BLaER1 (cell line): ENCODE measurements at regions not wholly inside any gene's neighbourhood (a gene's known extent, or its start where the extent isn't known, plus 50 kb on each side); places are given as distances from the start of the nearest gene placed in this dataset.

Source experiments
- H3K27ac ChIP-seq: shearing (Covaris generic); formaldehyde crosslinking; 2 replicates; pipeline ENCODE4 v1.8.1; 2022
- H3K27me3 ChIP-seq: shearing (Covaris generic); formaldehyde crosslinking; 2 replicates; pipeline ENCODE4 v1.8.1; 2022
- H3K36me3 ChIP-seq: shearing (Covaris generic); formaldehyde crosslinking; 2 replicates; pipeline ENCODE4 v1.8.1; 2022
- H3K4me1 ChIP-seq: shearing (Covaris generic); formaldehyde crosslinking; 2 replicates; pipeline ENCODE4 v1.8.1; 2022
- H3K4me2 ChIP-seq: shearing (Covaris generic); formaldehyde crosslinking; 2 replicates; pipeline ENCODE4 v1.8.1; 2022
- H3K4me3 ChIP-seq: shearing (Covaris generic); formaldehyde crosslinking; 2 replicates; pipeline ENCODE4 v1.8.1; 2022
- H3K9ac ChIP-seq: shearing (Covaris generic); formaldehyde crosslinking; 2 replicates; pipeline ENCODE4 v1.8.1; 2022
- H3K9me3 ChIP-seq: shearing (Covaris generic); formaldehyde crosslinking; 2 replicates; pipeline ENCODE4 v1.8.1; 2022
- H4K20me1 ChIP-seq: shearing (Covaris generic); formaldehyde crosslinking; 2 replicates; pipeline ENCODE4 v1.8.1; 2022
- Cebpa-rat ChIP-seq: shearing (Covaris generic); IDR thresholded peaks from 2 replicates; pipeline ENCODE4 v1.8.1; 2022

GRCh38 chr1:194968916-194969315 lies 1639.3 kb downstream of the KCNT2 start:
- Histone ChIP-seq H3K4me3 (no peak overlapping the region), H3K9me3 (no peaks in the 10 kb centered on the region), H3K4me1 (no peaks in the 10 kb centered on the region), H3K9ac (no peak overlapping the region), H3K27ac (no peak overlapping the region), H3K36me3 (no peaks in the 10 kb centered on the region), H4K20me1 (no peaks in the 10 kb centered on the region), H3K27me3 (no peaks in the 10 kb centered on the region), H3K4me2 (no peak overlapping the region)
- no peak for TF ChIP-seq Cebpa-rat

GRCh38 chr1:194959795-194960194 lies 1648.4 kb downstream of the KCNT2 start:
- no peak for TF ChIP-seq Cebpa-rat
- H3K9me3 ChIP-seq: no peaks in the 10 kb centered on the region
- no peak overlapping the region for H3K4me2 ChIP-seq

GRCh38 chr1:194952171-194952570 lies 1656.1 kb downstream of the KCNT2 start:
- Histone ChIP-seq H3K27ac (no peak overlapping the region), H4K20me1 (no peaks in the 10 kb centered on the region), H3K4me1 (no peaks in the 10 kb centered on the region), H3K27me3 (no peaks in the 10 kb centered on the region), H3K4me2 (no peak overlapping the region), H3K4me3 (no peak overlapping the region), H3K36me3 (no peaks in the 10 kb centered on the region), H3K9ac (no peak overlapping the region), H3K9me3 (no peaks in the 10 kb centered on the region)
- TF ChIP-seq Cebpa-rat: no peak

More at GRCh38 chr1:194959795-194960194, 1648.4 kb downstream of the KCNT2 start:
- Histone ChIP-seq H4K20me1 (no peaks in the 10 kb centered on the region), H3K27me3 (no peaks in the 10 kb centered on the region), H3K36me3 (no peaks in the 10 kb centered on the region), H3K4me1 (no peaks in the 10 kb centered on the region), H3K27ac (no peak overlapping the region), H3K4me3 (no peak overlapping the region), H3K9ac (no peak overlapping the region)

- no peaks in the 10 kb centered on the region for H3K36me3 ChIP-seq
- H4K20me1 ChIP-seq: no peaks in the 10 kb centered on the region
Measured at GRCh38 chr1:194950584-194950983, 1657.7 kb downstream of the KCNT2 start.

GRCh38 chr1:194940336-194941030 lies 1667.8 kb downstream of the KCNT2 start:
- Histone ChIP-seq H3K27ac (no peak overlapping the region), H3K4me2 (no peak overlapping the region), H3K9ac (no peak overlapping the region), H3K36me3 (no peaks in the 10 kb centered on the region), H3K27me3 (no peaks in the 10 kb centered on the region), H3K4me3 (no peak overlapping the region), H3K9me3 (no peaks in the 10 kb centered on the region), H3K4me1 (no peaks in the 10 kb centered on the region), H4K20me1 (no peaks in the 10 kb centered on the region)
- TF ChIP-seq Cebpa-rat: no peak

More at GRCh38 chr1:194950584-194950983, 1657.7 kb downstream of the KCNT2 start:
- Histone ChIP-seq H3K9me3 (no peaks in the 10 kb centered on the region), H3K27me3 (no peaks in the 10 kb centered on the region), H3K4me3 (no peak overlapping the region), H3K9ac (no peak overlapping the region), H3K4me1 (no peaks in the 10 kb centered on the region), H3K4me2 (no peak overlapping the region), H3K27ac (no peak overlapping the region)
- no peak for TF ChIP-seq Cebpa-rat

- TF ChIP-seq Cebpa-rat: no peak
- H3K36me3 ChIP-seq: no peaks in the 10 kb centered on the region
Measured at GRCh38 chr1:194935864-194936263, 1672.4 kb downstream of the KCNT2 start.

GRCh38 chr1:194931166-194931565 lies 1677.1 kb downstream of the KCNT2 start:
- no peak for TF ChIP-seq Cebpa-rat
- Histone ChIP-seq H3K36me3 (no peaks in the 10 kb centered on the region), H3K4me2 (no peak overlapping the region), H3K27ac (no peak overlapping the region), H3K4me3 (no peak overlapping the region), H4K20me1 (no peaks in the 10 kb centered on the region), H3K4me1 (no peaks in the 10 kb centered on the region), H3K9me3 (no peaks in the 10 kb centered on the region), H3K27me3 (no peaks in the 10 kb centered on the region), H3K9ac (no peak overlapping the region)

More at GRCh38 chr1:194935864-194936263, 1672.4 kb downstream of the KCNT2 start:
- H3K4me1 ChIP-seq: no peaks in the 10 kb centered on the region
- no peaks in the 10 kb centered on the region for H3K27me3 ChIP-seq
- H3K9ac ChIP-seq: no peak overlapping the region
- no peaks in the 10 kb centered on the region for H4K20me1 ChIP-seq
- H3K27ac ChIP-seq: no peak overlapping the region
- no peak overlapping the region for H3K4me3 ChIP-seq
- H3K4me2 ChIP-seq: no peak overlapping the region
- H3K9me3 ChIP-seq: no peaks in the 10 kb centered on the region

- H3K4me2 ChIP-seq: no peak overlapping the region
- no peaks in the 10 kb centered on the region for H4K20me1 ChIP-seq
- no peaks in the 10 kb centered on the region for H3K9me3 ChIP-seq
- no peak for TF ChIP-seq Cebpa-rat
- no peaks in the 10 kb centered on the region for H3K36me3 ChIP-seq
- H3K4me3 ChIP-seq: no peak overlapping the region
- H3K9ac ChIP-seq: no peak overlapping the region
- no peak overlapping the region for H3K27ac ChIP-seq
- H3K27me3 ChIP-seq: no peaks in the 10 kb centered on the region
- H3K4me1 ChIP-seq: no peaks in the 10 kb centered on the region
Measured at GRCh38 chr1:194930132-194930531, 1678.1 kb downstream of the KCNT2 start.

GRCh38 chr1:194929357-194929756 lies 1678.9 kb downstream of the KCNT2 start:
- Histone ChIP-seq H3K9me3 (no peaks in the 10 kb centered on the region), H3K4me2 (no peak overlapping the region), H3K4me1 (no peaks in the 10 kb centered on the region), H3K4me3 (no peak overlapping the region), H3K27ac (no peak overlapping the region), H3K27me3 (no peaks in the 10 kb centered on the region), H3K36me3 (no peaks in the 10 kb centered on the region), H4K20me1 (no peaks in the 10 kb centered on the region), H3K9ac (no peak overlapping the region)
- no peak for TF ChIP-seq Cebpa-rat

- H3K9ac ChIP-seq: no peak overlapping the region
- no peaks in the 10 kb centered on the region for H4K20me1 ChIP-seq
- H3K4me3 ChIP-seq: no peak overlapping the region
- H3K27ac ChIP-seq: no peak overlapping the region
- H3K4me2 ChIP-seq: no peak overlapping the region
- no peak for TF ChIP-seq Cebpa-rat
- H3K27me3 ChIP-seq: no peaks in the 10 kb centered on the region
- H3K9me3 ChIP-seq: no peaks in the 10 kb centered on the region
- no peaks in the 10 kb centered on the region for H3K4me1 ChIP-seq
- no peaks in the 10 kb centered on the region for H3K36me3 ChIP-seq
Measured at GRCh38 chr1:194919146-194919545, 1689.1 kb downstream of the KCNT2 start.

GRCh38 chr1:194917769-194918168 lies 1690.5 kb downstream of the KCNT2 start:
- no peak for TF ChIP-seq Cebpa-rat
- no peaks in the 10 kb centered on the region for H3K9me3 ChIP-seq
- H3K27ac ChIP-seq: no peak overlapping the region
- no peaks in the 10 kb centered on the region for H4K20me1 ChIP-seq
- no peaks in the 10 kb centered on the region for H3K27me3 ChIP-seq
- H3K4me2 ChIP-seq: no peak overlapping the region
- H3K36me3 ChIP-seq: no peaks in the 10 kb centered on the region
- no peaks in the 10 kb centered on the region for H3K4me1 ChIP-seq
- no peak overlapping the region for H3K9ac ChIP-seq
- H3K4me3 ChIP-seq: no peak overlapping the region
